Esophagus muscularis mucosa (tissue), 4 donors: ENCODE measurements at regions not wholly inside any gene's neighbourhood (a gene's known extent, or its start where the extent isn't known, plus 50 kb on each side); places are given as distances from the start of the nearest gene placed in this dataset.

Experiments
- DNase-seq: peaks from one replicate; pipeline ENCODE4 v3.0.0-alpha.2; 2017; ENCODE audit errors: extremely low spot score
- H3K27ac ChIP-seq, 4 donors: fragments of 200-600 bp; sonication (generic); replicated peaks in 1 of 4; 1 replicate in 3 of 4; 2 replicates in 1 of 4; pipeline ENCODE4 v1.5.1; 2016 to 2019; ENCODE audit warnings: mild to moderate bottlenecking in 1 of 4
- H3K27me3 ChIP-seq, 4 donors: fragments of 200-600 bp; sonication (generic); one replicate each; pipeline versions ENCODE4 v1.5.1 to v1.6.0; 2016 to 2019
- H3K36me3 ChIP-seq, 4 donors: fragments of 200-600 bp; sonication (generic); one replicate each; pipeline ENCODE4 v1.5.1; 2016 to 2019
- H3K4me1 ChIP-seq, 4 donors: fragments of 200-600 bp; sonication (generic); one replicate each; pipeline ENCODE4 v1.5.1; 2016 to 2019
- H3K4me3 ChIP-seq, 4 donors: fragments of 200-600 bp; sonication (generic); 1 replicate in 2 of 4; 2 replicates in 2 of 4; pipeline ENCODE4 v1.5.1; 2016 to 2019; ENCODE audit warnings: mild to moderate bottlenecking in 4 of 4, moderate library complexity in 1 of 4
- H3K9me3 ChIP-seq, 4 donors: fragments of 200-600 bp; sonication (generic); 1 replicate in 3 of 4; 2 replicates in 1 of 4; pipeline ENCODE4 v1.5.1; 2016 to 2019
- CTCF ChIP-seq, 3 experiments: fragments of 200-600 bp in 2 of 3; fragments of 450-650 bp in 1 of 3; sonication (generic) in 2 of 3; IDR thresholded peaks; one replicate each; pipeline ENCODE4 v1.5.1; 2017 to 2019; ENCODE audit warnings: antibody characterized with exemption in 3 of 3, mild to moderate bottlenecking in 2 of 3, moderate library complexity in 1 of 3
- EP300 ChIP-seq: sonication (generic); formaldehyde crosslinking; IDR thresholded peaks from one replicate; pipeline ENCODE4 v1.6.1; 2017; ENCODE audit warnings: antibody characterized with exemption
- POLR2A ChIP-seq: fragments of 450-650 bp; IDR thresholded peaks from one replicate; pipeline ENCODE4 v1.6.1; 2017; ENCODE audit warnings: antibody characterized with exemption, moderate library complexity, mild to moderate bottlenecking, low read depth
- POLR2AphosphoS5 ChIP-seq, 2 donors: sonication (generic); formaldehyde crosslinking; IDR thresholded peaks; one replicate each; pipeline ENCODE4 v1.6.1; 2017; ENCODE audit warnings: antibody characterized with exemption in 2 of 2
- WGBS: methylation state at CpG from one replicate; pipeline ENCODE4 v1.1.5; 2018; 5-methylcytosine and 5-hydroxymethylcytosine counted together
- intact Hi-C: fragments of 100-400 bp; cut with DNase I; formaldehyde crosslinking; loops from one replicate; pipeline ENCODE4 v1.15.1; 2023

- H3K4me1 ChIP-seq, result no peaks in the 10 kb centered on the region
- H3K9me3 ChIP-seq, result no peaks in the 10 kb centered on the region
- 87% methylated on average over 3 of the region's 3 CpGs for WGBS
- no peak for TF ChIP-seq POLR2AphosphoS5 (IDR thresholded peaks at IDR 0.05)
- no peak overlapping the region for H3K4me3 ChIP-seq
- peak; percentile 55 for DNase-seq
- intact Hi-C loops, result no loop called here
- no peak overlapping the region for H3K27ac ChIP-seq
- H3K36me3 ChIP-seq, result no peaks in the 10 kb centered on the region
- H3K27me3 ChIP-seq, result no peaks in the 10 kb centered on the region
These were observed 58.8 kb upstream of the ZNF644 start for GRCh38 chr1:91080650-91081049.

- no peak overlapping the region for H3K4me3 ChIP-seq
- no peaks in the 10 kb centered on the region for H3K27me3 ChIP-seq
- no peaks in the 10 kb centered on the region for H3K9me3 ChIP-seq
- TF ChIP-seq POLR2AphosphoS5 (IDR thresholded peaks at IDR 0.05) (no peak), CTCF (IDR thresholded peaks at IDR 0.05) (no peak), POLR2A (no peak), EP300 (no peak)
- no peaks in the 10 kb centered on the region for H3K36me3 ChIP-seq
- DNase-seq, result no peak
- WGBS, result 94% methylated on average over 13 of the region's 13 CpGs
- intact Hi-C loops, result no loop called here
- no peaks in the 10 kb centered on the region for H3K4me1 ChIP-seq
- no peak overlapping the region for H3K27ac ChIP-seq
These were observed 57.0 kb upstream of the ZNF644 start for GRCh38 chr1:91078859-91079258.

GRCh38 chr1:91076834-91077233 lies 55.0 kb upstream of the ZNF644 start:
- intact Hi-C loops, result no loop called here
- DNase-seq, result no peak
- no peak overlapping the region for H3K27ac ChIP-seq
- H3K9me3 ChIP-seq, result no peaks in the 10 kb centered on the region
- H3K36me3 ChIP-seq, result no peaks in the 10 kb centered on the region
- TF ChIP-seq CTCF (IDR thresholded peaks at IDR 0.05) (no peak), POLR2A (no peak), EP300 (no peak), POLR2AphosphoS5 (IDR thresholded peaks at IDR 0.05) (no peak)
- no peaks in the 10 kb centered on the region for H3K27me3 ChIP-seq
- no peaks in the 10 kb centered on the region for H3K4me1 ChIP-seq
- WGBS, result 100% methylated on average over 1 of the region's 1 CpG
- H3K4me3 ChIP-seq, result no peak overlapping the region

GRCh38 chr1:91075233-91076135 lies 53.6 kb upstream of the ZNF644 start:
- peaks cover 0 to 6% (median 2%) of the 10 kb centered on the region in 4 donors for H3K4me1 ChIP-seq
- no peaks in the 10 kb centered on the region for H3K27me3 ChIP-seq
- no peak overlapping the region for H3K4me3 ChIP-seq
- intact Hi-C loops, result no loop called here
- no peak for DNase-seq
- WGBS, result 75% methylated on average over 11 of the region's 11 CpGs
- no peak overlapping the region for H3K27ac ChIP-seq
- TF ChIP-seq CTCF (IDR thresholded peaks at IDR 0.05) (no peak), POLR2AphosphoS5 (IDR thresholded peaks at IDR 0.05) (no peak), POLR2A (no peak), EP300 (no peak)
- H3K36me3 ChIP-seq, result no peaks in the 10 kb centered on the region
- no peaks in the 10 kb centered on the region for H3K9me3 ChIP-seq

- no peaks in the 10 kb centered on the region for H3K36me3 ChIP-seq
- no peak overlapping the region for H3K27ac ChIP-seq
- DNase-seq, result no peak
- H3K4me1 ChIP-seq, result peaks cover 0 to 11% (median 6%) of the 10 kb centered on the region in 4 donors
- no peak for TF ChIP-seq POLR2AphosphoS5 (IDR thresholded peaks at IDR 0.05)
- TF ChIP-seq EP300, result no peak
- TF ChIP-seq CTCF (IDR thresholded peaks at IDR 0.05), result no peak
- no peak for TF ChIP-seq POLR2A
- no peaks in the 10 kb centered on the region for H3K9me3 ChIP-seq
- no peak overlapping the region for H3K4me3 ChIP-seq
- intact Hi-C loops, result no loop called here
- 68% methylated on average over 2 of the region's 2 CpGs for WGBS
- no peaks in the 10 kb centered on the region for H3K27me3 ChIP-seq
These were observed 51.5 kb upstream of the ZNF644 start for GRCh38 chr1:91073299-91073698.
